HG02885 (cell line): ENCODE measurements at regions not wholly inside any gene's neighbourhood (a gene's known extent, or its start where the extent isn't known, plus 50 kb on each side); places are given as distances from the start of the nearest gene placed in this dataset.

Experiments used
- ATAC-seq: cut with Tn5 transposase; IDR thresholded peaks from one replicate; pipeline ENCODE4 v1.9.1; 2021; ENCODE audit warnings: mild to moderate bottlenecking; ENCODE audit not compliant: unreplicated experiment, poor library complexity

DNA sequence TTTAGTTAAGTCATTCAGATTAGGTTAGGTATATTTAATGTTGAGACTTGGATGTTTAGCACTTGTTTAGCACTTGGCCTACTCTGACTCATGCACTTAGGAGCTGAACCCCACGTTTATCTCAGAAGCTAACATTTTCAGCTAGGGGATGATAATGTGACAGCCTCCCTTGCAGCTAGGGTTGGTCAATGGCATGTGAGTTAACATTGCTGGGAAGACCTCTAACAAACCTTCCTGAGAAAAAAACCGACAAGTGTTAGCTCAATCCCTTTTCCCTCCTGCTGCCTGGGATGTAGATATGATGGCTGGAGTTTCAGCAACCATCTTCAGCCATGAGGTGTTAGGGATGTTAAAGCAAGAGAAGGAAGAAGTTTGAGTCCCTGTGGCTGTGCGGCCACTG is 185.0 kb upstream of the FOXF1 start:
- ATAC-seq = no peak

DNA sequence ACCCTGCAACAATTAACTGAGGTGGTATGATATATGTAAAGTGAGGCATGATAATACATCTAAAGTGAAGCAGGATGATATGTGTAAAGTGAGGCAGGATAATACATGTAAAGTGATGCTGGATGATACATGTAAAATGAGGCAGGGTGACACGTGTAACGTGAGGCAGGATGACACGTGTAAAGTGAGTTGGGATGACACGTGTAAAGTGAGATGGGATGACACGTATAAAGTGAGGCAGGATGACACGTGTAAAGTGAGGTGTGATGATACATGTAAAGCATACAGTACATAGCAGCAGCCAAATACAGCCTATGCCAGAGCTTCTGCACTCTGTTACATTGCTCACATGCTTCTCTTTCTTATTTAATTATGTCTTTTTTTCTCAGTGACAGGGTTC is 184.4 kb upstream of the FOXF1 start:
- ATAC-seq = no peak

DNA sequence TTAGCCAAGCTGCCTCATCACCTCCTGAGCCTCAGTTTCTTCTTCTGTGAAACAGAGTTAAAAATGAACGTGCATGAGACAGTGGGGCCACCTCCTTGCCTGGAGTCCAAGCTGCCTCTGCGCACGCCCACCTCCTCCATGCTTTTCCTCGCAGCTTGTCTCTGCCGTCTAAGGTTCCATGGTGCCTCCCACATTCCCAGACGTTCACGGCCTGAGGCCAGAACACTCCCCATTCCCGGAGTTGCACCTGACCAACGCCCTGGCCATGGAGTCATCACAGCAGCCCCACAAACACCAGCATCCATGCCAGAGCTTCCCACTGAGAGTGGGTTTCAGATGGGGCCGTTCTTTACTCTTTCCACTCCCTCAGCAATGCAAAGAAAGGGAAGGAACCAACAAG is 183.0 kb upstream of the FOXF1 start:
- ATAC-seq = no peak

DNA sequence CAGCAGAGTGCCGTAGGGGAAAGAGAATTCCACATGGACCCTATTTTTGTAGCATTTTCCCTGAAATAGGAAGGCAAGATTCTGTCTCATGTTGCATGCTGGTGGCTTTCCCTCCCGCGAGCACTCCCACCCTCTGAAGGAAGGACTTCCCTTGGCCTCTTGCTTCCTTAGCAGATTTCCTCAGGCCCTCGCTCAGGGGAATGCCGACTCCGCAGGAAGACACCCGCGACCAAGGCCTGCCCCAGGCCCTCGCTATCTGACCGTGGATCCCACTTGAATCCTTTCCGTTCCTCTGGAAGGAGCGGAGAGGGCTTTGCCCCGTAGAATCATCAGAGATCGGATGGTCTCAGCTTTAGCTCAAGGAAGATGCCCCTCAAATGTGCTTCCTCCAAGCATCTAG is 179.4 kb upstream of the FOXF1 start:
- no peak for ATAC-seq

DNA sequence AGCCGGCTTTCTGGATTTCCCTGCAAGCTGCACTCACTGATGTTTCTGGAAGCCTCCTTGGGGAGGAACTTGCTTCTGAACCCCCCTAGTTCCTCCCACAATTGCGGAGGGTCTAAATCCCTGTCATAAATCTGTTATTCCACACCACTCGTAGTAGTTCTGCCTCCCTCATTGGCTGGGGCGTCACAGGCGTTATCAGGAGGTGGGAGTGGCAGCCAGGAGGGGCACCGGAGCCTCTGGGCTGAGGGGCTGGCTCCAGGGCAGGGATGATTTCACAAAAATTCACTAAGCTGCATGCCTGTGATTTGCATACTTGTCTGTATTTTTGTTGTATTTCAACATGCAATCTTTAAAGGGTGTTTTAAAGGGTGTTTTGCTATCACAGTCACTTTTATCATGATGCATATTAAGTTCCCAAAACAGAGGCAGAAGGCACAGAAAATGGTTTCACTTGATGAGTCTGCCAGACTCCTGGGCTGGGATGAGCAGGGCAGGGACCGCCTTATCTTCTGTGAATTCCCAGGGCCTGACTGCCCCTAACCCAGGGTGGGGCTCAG is 176.2 kb upstream of the FOXF1 start:
- ATAC-seq = no peak

DNA sequence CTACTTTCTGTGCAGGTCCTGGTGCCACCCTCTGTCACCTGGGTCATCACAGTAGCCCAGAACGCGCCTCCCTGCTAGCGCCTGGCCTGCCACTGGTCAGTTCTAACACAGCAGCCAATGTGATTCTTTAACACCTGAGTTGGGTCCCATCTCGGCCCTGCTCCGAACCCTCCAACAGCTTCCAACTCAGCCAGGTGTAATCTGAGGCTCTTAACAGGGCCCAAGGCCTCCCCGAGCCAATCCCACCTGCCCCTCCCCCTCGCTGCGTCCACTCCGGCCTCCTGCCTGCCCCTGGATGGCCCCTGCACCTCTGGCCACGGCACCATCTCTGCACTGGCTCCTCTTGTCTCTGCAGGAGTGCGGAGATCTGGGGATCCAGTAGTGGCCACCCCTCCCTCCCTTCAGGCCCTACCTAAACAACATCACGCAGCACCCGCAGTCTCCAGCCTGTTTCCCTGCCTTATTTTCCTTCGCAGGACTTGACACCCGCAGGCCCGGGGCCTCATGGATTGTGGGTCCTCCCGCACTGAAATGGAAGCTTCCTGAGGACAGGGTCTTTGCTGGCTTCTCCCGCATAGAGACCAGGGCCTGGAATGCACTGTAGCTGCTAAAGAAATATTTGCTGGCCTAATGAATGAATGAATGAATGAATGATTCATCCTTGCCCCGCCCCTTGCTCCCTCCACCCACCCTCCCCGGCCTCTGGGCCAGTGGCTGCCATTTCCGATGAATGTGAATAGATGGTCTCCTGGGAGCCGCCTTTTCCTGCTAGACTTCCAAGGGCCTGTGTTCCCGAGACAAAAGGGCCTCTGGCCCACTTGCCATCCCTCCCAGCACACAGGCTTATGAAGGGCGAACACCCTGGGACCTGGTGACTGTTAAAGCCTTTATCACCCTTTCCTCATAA is 174.8 kb upstream of the FOXF1 start:
- ATAC-seq = no peak

DNA sequence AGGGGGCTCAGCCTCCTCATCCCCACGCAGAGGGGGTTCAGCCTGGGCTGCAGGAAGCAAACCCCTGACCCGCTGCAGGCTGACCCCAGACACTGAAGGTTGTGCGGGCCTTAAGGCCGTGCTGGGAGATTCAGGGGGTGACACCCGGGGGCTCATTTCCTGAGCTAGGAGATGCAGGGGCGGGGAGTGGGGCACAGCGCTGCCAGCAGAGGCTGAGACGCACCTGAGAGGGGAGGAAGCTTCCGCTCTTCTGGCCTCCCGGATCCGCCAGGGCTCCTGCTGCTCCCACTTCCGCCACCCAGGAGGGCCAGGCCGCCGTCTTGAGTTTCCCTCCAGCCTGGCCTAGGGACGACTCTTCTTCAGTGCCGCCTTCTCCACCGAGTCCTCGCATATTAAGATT is 173.2 kb upstream of the FOXF1 start:
- no peak for ATAC-seq

DNA sequence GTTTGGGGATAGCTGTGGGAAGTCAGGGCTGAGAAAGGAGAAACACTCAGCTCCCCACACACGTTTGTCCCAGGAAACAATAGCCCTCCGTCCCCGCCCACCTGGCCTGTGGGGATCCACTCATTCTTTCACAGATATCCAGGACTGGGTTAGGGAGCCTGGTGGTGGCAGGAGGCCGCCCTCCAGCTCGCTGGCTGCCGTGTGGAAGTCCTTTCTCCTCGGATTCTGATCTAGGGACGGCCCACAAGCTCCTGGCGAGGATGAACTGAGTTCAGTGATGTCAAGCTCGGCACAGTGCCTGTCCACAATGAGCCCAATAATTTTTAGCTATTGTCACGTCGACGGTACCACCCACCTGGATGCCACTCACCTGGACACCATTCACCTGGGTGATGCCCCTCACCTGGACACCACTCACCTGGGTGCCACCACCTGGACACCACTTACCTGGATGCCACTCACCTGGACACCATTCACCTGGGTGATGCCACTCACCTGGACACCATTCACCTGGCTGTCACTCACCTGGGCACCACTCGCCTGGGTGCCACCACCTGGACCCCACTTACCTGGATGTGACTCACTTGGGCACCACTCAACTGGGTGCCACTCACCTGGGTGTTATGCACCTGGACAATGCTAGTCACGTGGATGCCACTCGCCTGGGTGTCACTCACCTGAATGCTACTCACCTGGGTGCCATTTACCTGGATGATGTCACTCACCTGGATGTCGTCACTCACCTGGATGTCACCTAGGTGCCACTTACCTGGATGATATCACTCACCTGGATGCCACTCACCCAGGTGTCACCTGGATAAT is 172.5 kb upstream of the FOXF1 start:
- no peak for ATAC-seq

DNA sequence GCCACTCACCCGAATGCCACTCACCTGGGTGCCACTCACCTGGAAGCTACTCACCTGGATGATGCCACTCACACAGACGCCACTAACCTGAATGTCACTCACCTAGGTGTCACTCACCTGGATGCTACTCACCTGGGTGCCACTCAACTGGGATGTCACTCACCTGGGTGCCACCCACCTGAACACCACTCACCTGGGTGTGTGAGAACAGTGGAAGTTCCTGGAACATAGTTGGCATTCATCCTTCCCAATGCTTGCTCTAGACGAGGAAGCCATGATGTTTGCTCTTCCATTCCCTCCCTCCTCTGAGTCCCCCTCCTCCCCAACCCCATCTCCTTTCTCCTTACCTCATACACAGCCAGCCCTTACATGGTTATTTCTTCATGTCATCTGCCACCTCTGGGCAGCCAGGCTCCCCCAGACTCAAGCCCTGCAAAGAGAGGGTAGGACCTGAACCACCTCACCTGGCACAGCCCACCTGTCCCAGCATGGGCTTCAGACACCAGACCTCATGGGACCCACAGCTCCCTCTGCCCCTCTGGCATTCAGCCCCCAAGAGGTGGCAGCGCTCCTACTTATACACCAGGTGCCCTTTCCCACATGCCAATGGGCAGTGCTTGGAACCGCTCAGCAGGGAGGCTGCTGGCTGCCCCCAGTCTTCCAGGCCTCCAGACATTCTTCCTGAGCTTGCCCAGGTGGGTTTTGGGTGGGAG is 171.8 kb upstream of the FOXF1 start:
- no peak for ATAC-seq

DNA sequence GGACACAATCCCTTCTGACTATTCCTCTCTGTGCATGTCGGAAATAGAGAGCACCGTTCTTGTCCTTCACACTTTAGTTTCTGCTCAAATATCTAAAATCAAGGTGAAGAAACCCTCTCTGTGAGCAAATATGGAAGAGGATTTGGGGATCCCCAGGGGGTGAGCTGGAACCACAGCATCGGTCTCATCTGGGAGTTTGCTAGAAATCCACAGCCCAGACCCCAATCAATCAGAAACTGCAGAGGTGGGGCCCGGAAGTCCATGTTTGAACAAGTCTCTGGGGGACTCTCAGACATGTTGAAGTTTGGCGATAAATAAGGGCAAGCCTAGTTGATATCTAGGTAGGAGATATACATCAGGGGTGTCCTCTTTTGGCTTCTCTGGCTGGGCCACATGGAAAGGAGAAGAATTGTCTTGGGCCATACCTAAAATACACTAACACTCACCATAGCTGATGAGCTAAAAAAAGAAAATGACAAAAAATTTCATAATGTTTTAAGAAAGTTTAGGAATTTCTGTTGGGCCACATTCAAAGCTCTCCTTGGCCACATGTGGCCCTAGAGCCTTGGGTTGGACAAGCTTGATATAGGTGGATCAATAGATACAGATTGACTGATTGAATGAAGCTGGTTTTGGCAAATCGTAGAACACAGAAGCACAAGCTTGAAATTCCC is 168.0 kb upstream of the FOXF1 start:
- ATAC-seq = no peak

DNA sequence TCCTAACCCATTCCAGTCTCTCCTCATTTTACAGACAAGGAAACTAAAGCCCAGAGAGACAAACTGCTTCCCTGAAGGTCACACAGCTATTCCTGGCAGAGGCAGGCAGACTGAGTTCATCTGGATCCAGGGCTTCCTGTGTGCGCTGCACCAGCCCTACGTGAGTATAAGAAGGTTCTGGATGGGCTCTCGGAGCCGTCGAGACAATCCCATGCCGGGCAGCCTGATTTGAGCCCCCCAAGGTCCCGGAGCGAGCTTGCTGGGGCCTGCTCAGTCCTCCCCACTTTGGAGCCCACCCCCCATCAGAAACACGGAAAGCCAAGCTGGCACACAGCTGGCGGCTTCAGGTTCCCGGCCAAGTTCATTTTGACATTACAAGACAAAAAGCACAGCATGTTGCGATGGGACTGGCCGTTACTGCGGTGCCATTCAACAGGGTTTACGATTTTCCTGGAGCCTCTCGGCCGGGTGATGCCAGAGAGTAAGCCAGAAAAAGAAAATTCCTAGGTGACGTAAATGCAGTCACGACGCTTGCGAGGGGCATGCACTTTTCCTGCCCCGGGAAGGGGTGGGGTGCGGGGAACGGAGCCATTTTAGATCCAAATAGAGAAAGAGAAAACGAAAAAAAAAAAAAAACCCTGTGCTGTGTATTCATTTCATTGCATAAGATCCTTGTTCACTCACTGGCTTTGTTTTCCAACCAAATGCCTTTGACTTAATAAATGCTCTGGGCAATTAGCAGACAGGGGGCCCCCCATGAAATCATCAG is 167.1 kb upstream of the FOXF1 start:
- ATAC-seq = no peak

DNA sequence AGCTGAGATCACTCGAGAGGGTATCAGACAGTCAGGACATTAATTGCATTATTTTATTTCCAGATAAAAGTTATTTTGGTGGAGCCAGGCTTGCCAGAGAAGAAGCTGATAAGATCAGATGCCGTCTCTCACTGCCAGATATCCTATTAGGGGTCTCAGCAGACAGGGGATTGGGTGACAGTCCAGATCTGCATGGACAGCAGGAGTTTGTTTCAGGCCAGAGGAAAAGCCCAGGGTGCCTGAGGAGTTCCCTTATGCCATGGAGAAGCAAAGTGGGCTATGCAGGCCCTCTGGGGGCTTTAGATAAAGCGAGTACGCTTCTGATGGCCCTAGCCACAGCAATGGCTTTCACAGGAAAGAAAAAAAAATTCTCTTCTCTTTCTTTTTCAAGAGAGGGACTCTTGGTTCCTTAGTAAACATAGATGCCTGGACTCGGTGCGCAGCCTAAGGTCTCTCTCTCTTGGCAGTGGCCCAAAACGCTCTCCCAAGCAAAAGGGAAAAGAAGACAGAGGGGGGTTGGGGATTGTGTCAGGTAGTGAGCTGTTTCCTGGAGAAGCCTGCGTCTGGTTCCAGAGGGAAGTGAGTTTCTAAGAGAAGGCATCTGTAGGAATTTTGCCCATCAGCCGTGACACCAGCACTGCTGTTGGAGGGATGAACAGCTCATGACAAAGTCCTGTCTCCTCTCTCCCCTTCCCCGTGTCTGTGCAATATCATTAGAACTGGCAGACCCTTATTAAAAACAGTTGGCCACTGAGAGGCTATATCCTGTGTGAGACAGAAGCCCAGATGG is 166.3 kb upstream of the FOXF1 start:
- ATAC-seq = no peak

DNA sequence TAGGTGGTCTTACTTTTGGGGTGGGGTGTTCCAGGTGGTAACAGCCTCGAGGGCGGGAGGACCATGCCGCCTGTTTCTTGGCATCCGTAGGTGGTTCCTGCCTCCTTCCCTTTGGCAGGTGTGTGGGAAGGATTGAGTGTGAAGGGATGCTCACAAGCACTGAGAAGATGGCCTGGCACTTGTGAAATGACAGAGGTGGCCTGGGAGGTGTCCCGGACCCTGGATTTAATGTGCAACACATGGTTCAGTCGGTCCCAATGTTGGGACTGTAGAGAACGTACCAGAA is 165.8 kb upstream of the FOXF1 start:
- no peak for ATAC-seq

DNA sequence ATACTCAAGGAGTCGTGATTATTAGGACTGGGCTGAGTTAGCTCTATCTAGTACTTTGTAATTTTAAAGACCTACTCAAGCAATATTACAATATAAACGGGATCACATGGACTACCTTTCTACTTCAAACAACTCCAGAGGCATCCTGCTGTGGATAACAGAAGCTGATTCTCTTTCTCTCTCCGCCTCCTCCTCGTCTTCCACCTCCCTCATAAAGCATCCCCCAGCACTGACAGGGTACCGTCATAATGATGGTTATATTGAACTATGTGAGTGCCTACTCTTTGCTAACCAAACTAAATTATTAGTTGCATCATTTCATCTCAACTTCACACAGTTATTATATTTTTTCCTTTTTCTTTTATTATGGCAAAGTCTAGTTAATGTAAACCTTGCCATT is 165.4 kb upstream of the FOXF1 start:
- ATAC-seq = no peak

DNA sequence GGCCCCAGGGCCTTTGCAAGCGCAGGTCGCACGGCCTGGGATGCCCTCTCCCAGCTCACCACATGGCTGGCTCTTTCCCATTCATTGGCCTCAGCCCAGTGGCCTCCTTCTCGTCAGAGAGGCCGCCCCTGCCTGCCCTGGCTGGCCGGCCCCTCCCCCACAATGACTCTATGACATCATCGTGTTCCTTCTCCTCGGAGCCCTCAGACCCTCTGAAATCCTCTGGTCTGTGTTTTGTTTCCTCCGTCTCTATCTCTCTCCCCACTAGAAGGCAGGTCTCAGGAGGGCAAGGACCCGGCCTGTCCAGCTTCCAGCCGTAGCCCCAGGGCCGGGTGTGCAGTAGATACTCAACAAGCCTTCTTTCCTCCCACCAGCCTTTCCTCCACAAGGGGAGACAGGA is 164.8 kb upstream of the FOXF1 start:
- ATAC-seq = no peak

DNA sequence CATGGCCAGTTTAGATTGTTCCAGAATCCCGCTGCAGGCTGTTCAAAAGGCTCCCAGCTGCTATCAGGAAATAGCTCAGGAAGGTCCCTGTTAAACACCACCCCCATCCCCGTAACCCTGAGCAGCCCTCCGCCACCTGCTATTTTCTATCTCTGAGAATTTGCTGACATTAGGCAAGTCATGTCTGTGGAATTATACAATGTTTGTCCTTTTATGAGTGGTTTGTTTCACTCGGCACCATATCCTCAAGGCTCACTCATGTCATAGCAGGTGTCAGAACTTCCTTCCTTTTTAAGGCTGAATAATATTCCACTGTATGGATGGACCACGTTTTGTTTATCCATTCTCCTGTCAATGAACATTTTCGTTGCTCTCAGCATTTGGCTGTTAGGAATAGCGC is 164.3 kb upstream of the FOXF1 start:
- ATAC-seq = no peak

DNA sequence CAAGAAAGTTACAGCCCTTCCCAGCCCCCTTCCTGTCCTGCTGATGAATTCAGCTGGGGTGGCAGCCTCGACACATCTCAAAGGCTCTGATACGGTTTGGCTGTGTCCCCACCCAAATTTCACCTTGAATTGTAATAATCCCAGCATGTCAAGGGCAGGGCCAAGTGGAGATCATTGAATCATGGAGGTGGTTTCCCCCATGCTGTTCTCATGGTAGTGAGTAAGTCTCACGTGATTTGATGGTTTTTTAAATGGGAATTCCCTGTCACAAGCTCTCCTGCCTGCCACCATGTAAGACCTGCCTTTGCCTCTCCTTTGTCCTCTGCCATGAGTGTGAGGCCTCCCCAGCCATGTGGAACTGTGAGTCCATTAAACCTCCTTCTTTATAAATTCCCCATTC is 163.2 kb upstream of the FOXF1 start:
- ATAC-seq = no peak

DNA sequence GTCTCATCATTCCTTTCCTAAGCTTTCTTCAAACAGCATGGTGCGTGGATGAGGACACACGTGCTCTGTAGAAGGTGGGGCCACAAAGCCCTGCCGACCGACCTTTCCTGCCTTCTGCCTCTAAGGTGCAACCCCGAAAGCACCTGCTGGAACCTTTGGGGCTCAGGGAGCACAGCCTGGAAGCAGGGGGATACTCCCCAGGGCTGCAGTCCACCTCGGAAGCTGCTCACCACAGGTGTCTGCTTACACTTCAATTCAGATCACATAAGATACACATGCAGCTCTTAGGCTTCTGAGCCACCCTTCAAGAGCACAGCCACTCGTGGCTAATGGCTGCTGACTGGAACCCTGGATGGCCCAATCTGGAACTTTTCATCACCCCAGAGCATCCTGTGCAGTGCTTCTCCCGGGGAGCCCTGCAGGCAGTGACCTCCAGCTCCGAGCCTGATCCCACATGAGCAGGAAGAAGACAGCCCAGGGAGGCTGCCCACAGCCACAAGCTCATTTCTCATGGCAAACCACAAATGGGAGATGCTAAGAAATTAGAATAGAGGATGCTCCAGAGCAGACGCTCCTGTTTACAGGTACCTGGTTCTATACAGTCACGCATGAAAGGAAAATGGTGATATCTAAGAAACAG is 162.3 kb upstream of the FOXF1 start:
- no peak for ATAC-seq
